PFSK-1 (cell line): ENCODE measurements at regions not wholly inside any gene's neighbourhood (a gene's known extent, or its start where the extent isn't known, plus 50 kb on each side); places are given as distances from the start of the nearest gene placed in this dataset.

Experiments used
- FOXP2 ChIP-seq: optimal IDR thresholded peaks from 2 replicates; pipeline ENCODE3; 2011; ENCODE audit warnings: borderline replicate concordance, control low read depth, inconsistent platforms; ENCODE audit not compliant: insufficient read depth; ENCODE audit errors: extremely low read length, extremely low read depth
- POLR2AphosphoS5 ChIP-seq: IDR thresholded peaks from 2 replicates; pipeline ENCODE4 v1.6.1; 2012; ENCODE audit warnings: low read depth, mild to moderate bottlenecking, control low read depth, low read length, moderate library complexity
- REST ChIP-seq, 2 experiments: IDR thresholded peaks; 2 replicates each; pipeline versions ENCODE4 v1.6.1 to v1.8.0; 2011 to 2012; ENCODE audit warnings: low read depth in 2 of 2, low read length in 2 of 2, control low read depth in 1 of 2, inconsistent platforms in 1 of 2, mild to moderate bottlenecking in 1 of 2, moderate library complexity in 1 of 2; ENCODE audit not compliant: insufficient read depth in 1 of 2
- SIN3A ChIP-seq: IDR thresholded peaks from 2 replicates; pipeline ENCODE4 v1.6.1; 2012; ENCODE audit warnings: mild to moderate bottlenecking, low read length, moderate library complexity, borderline replicate concordance; ENCODE audit not compliant: insufficient read depth
- TAF1 ChIP-seq: IDR thresholded peaks from 2 replicates; pipeline ENCODE4 v1.6.1; 2012; ENCODE audit warnings: low read length, control low read depth, borderline replicate concordance; ENCODE audit not compliant: insufficient read depth

DNA sequence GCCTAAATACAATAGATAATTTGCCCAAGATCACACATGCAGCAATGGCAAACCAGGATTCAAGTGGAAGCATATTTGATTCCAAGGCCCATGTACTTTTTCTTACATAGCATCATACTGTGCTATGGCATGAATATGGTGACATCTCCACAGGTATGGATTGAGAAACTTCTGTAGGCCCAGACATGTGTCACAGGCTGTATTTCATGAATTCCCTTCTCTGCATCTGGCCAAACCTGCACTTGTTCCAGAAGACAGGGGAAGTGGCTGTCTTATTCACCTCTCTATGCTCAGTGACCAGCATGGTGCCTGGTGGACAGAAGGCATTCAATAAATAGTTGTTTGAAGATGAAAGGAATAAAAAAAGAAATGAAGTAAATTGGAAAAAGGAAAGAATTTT, 77.3 kb upstream of the TMEM164 start:
- TF ChIP-seq REST (IDR thresholded peaks at IDR 0.05; ENCODE audit: insufficient read depth in 1 of 2, low read depth in 2 of 2, low read length in 2 of 2) (no peak), FOXP2 (no peak), TAF1 (no peak), SIN3A (no peak), POLR2AphosphoS5 (no peak)

DNA sequence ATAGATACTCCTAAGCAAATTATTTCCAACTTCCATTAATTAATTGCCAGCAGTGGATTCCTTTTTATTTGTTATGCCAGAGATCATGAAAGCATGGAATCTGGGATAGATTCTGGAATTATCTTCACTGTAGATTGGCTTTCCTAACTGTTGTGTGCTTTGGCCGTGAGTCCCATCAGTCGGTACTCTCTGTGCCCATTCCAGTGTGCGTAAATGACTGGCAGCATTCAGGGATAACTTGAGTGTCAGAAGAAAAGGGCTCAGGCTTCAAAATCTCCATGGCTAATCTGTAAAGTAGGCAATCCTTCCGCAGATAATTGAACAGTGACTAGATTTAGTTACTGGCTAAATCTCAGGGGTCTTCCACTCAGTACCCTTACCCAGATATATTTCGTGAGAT, 76.8 kb upstream of the TMEM164 start:
- TF ChIP-seq TAF1 (no peak), REST (IDR thresholded peaks at IDR 0.05; ENCODE audit: insufficient read depth in 1 of 2, low read depth in 2 of 2, low read length in 2 of 2) (no peak), FOXP2 (no peak), SIN3A (no peak), POLR2AphosphoS5 (no peak)

- no peak for TF ChIP-seq POLR2AphosphoS5
- no peak for TF ChIP-seq TAF1
- no peak for TF ChIP-seq REST (IDR thresholded peaks at IDR 0.05; ENCODE audit: insufficient read depth in 1 of 2, low read depth in 2 of 2, low read length in 2 of 2)
- no peak for TF ChIP-seq SIN3A
- TF ChIP-seq FOXP2, result no peak
Observed at GRCh38 chrX:109926743-109927662, 75.9 kb upstream of the TMEM164 start.

DNA sequence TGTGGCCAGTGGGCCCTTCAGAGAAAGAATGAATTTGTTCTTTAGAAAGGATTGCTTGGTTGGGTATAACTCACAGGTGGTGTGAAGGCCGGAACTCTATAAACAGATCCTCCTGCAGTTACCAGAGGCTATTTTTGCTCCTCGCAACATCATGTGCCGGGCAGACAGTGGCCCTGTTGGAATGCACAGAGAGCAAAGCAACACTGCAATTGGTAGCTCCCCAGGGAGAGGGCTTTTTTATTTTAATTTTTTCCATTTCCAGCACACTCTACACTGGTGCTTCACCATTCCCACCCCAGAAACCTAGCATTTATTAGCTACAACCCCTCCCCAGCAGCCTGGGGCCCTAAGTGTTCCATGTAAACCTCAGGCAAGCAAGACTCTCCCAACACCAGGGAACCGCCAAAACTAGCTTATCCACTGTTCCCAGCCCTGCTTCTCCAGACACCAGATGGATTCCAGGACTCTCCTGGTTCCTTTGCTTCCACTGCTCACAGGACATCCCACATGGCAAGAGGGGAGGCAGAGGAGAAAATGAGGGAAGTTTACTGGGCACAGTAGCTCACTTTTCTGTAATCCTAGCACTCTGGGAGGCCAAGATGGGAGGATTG, 75.1 kb upstream of the TMEM164 start:
- TF ChIP-seq REST (IDR thresholded peaks at IDR 0.05; ENCODE audit: insufficient read depth in 1 of 2, low read depth in 2 of 2, low read length in 2 of 2), result no peak
- TF ChIP-seq POLR2AphosphoS5, result no peak
- TF ChIP-seq SIN3A, result no peak
- TF ChIP-seq FOXP2, result no peak
- no peak for TF ChIP-seq TAF1
